GM12891 (cell line): ENCODE measurements at regions not wholly inside any gene's neighbourhood (a gene's known extent, or its start where the extent isn't known, plus 50 kb on each side); places are given as distances from the start of the nearest gene placed in this dataset.

Source experiments
- PAX5 ChIP-seq: IDR thresholded peaks from 2 replicates; pipeline ENCODE4 v1.6.1; 2011; ENCODE audit warnings: low read length, moderate library complexity, mild to moderate bottlenecking; ENCODE audit not compliant: insufficient read depth, severe bottlenecking
- POLR2A ChIP-seq: IDR thresholded peaks from 2 replicates; pipeline ENCODE4 v1.6.1; 2011; ENCODE audit warnings: low read depth, low read length, control low read depth
- POLR2AphosphoS5 ChIP-seq: IDR thresholded peaks from 2 replicates; pipeline ENCODE4 v1.6.1; 2011; ENCODE audit warnings: low read depth, low read length, control low read depth
- SPI1 ChIP-seq: IDR thresholded peaks from 2 replicates; pipeline ENCODE4 v1.6.1; 2011; ENCODE audit warnings: low read depth, low read length, control low read depth
- TAF1 ChIP-seq: IDR thresholded peaks from 2 replicates; pipeline ENCODE4 v1.6.1; 2011; ENCODE audit warnings: low read depth, low read length, control low read depth

DNA sequence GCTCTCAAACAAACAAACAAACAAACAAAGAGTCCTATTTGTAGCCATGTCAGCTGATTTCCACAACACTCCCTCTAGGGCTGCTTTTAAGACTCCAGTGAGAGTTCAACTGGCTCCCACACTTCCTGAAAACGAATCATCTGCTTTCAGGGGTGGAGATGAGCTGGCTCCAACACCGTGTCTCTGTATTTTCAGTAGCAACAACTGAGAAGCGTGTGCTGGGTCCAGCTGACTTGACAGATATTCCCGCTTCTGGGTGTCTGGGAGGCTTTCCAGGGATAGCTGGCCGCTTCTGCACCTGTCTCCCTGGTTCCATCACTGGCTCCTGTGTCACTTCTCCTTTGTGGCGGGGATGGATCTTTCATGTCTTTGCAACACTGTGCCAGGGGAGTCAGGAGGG is 272.5 kb upstream of the SOX4 start:
- TF ChIP-seq POLR2AphosphoS5 (no peak), POLR2A (no peak), TAF1 (no peak), PAX5 (no peak), SPI1 (no peak)
